HEK293T (cell line): ENCODE measurements at regions not wholly inside any gene's neighbourhood (a gene's known extent, or its start where the extent isn't known, plus 50 kb on each side); places are given as distances from the start of the nearest gene placed in this dataset.

Source experiments
- CTCF ChIA-PET: fragments of 350-600 bp; formaldehyde crosslinking; extraction: SDS; loops from one replicate; lab custom pipeline; 2021; ENCODE audit warnings: antibody characterized with exemption, inconsistent platforms; lab: Yijun Ruan, JAX
- POLR2A ChIA-PET: fragments of 350-600 bp; formaldehyde crosslinking; extraction: SDS; loops from one replicate; lab custom pipeline; 2020; ENCODE audit warnings: antibody characterized with exemption, inconsistent platforms; lab: Yijun Ruan, JAX
- DNase-seq: peaks from one replicate; pipeline ENCODE4 v3.0.0; 2012; ENCODE audit warnings: mixed read lengths; ENCODE audit errors: extremely low spot score
- ARNT ChIP-seq: fragments of 450-650 bp; IDR thresholded peaks from 2 replicates; pipeline ENCODE4 v1.6.1; 2017; ENCODE audit warnings: mild to moderate bottlenecking
- BHLHE40 ChIP-seq: fragments of 450-650 bp; IDR thresholded peaks from 2 replicates; pipeline ENCODE4 v1.6.1; 2016; ENCODE audit warnings: mild to moderate bottlenecking, moderate library complexity, borderline replicate concordance
- CTBP1 ChIP-seq: fragments of 450-650 bp; IDR thresholded peaks from 2 replicates; pipeline ENCODE4 v1.6.1; 2016; ENCODE audit warnings: borderline replicate concordance
- ELF4 ChIP-seq: fragments of 450-650 bp; IDR thresholded peaks from 2 replicates; pipeline ENCODE4 v1.6.1; 2017; ENCODE audit warnings: antibody characterized with exemption
- FOXA1 ChIP-seq: fragments of 450-650 bp; IDR thresholded peaks from 2 replicates; pipeline ENCODE4 v1.6.1; 2016; ENCODE audit warnings: mild to moderate bottlenecking
- FOXK2 ChIP-seq: fragments of 450-650 bp; IDR thresholded peaks from 2 replicates; pipeline ENCODE4 v1.6.1; 2016; ENCODE audit warnings: mild to moderate bottlenecking
- FOXM1 ChIP-seq: fragments of 450-650 bp; IDR thresholded peaks from 2 replicates; pipeline ENCODE4 v1.6.1; 2017; ENCODE audit warnings: mild to moderate bottlenecking, borderline replicate concordance
- HDGF ChIP-seq: fragments of 450-650 bp; IDR thresholded peaks from 2 replicates; pipeline ENCODE4 v1.6.1; 2017; ENCODE audit warnings: antibody characterized with exemption, borderline replicate concordance
- L3MBTL2 ChIP-seq: fragments of 450-650 bp; conservative IDR thresholded peaks from 2 replicates; pipeline ENCODE4 v1.6.1; 2016; ENCODE audit warnings: mild to moderate bottlenecking
- LEF1 ChIP-seq: fragments of 450-650 bp; IDR thresholded peaks from 2 replicates; pipeline ENCODE4 v1.6.1; 2017; ENCODE audit warnings: mild to moderate bottlenecking, borderline replicate concordance
- NFRKB ChIP-seq: fragments of 450-650 bp; IDR thresholded peaks from 2 replicates; pipeline ENCODE4 v1.6.1; 2016; ENCODE audit warnings: mild to moderate bottlenecking, moderate library complexity
- PKNOX1 ChIP-seq: fragments of 450-650 bp; IDR thresholded peaks from 2 replicates; pipeline ENCODE4 v1.6.1; 2016
- SP1 ChIP-seq: fragments of 450-650 bp; IDR thresholded peaks from 2 replicates; pipeline ENCODE4 v1.6.1; 2017
- SUZ12 ChIP-seq: fragments of 450-650 bp; IDR thresholded peaks from 2 replicates; pipeline ENCODE4 v1.6.1; 2016; ENCODE audit warnings: mild to moderate bottlenecking
- TARDBP ChIP-seq: fragments of 450-650 bp; IDR thresholded peaks from 2 replicates; pipeline ENCODE4 v1.6.1; 2016
- ZNF384 ChIP-seq: fragments of 450-650 bp; IDR thresholded peaks from 2 replicates; pipeline ENCODE4 v1.6.1; 2016

GRCh38 chr3:193972832-193973231 is 163.1 kb upstream of the HES1 start:
- no peak for DNase-seq
- ChIA-PET POLR2A (interaction anchor here (0.9 kb wide), 1 partner anchor 30 kb away, joined by 4 read pairs; no protein-coding TSS in a partner anchor), CTCF (no interaction called here)
- TF ChIP-seq SP1 (no peak), FOXA1 (no peak), ARNT (no peak), HDGF (no peak), FOXM1 (no peak), LEF1 (no peak), SUZ12 (no peak)

- no peak for TF ChIP-seq ZNF384
- no peak for TF ChIP-seq HDGF
- TF ChIP-seq ELF4 = no peak
- TF ChIP-seq FOXA1 = no peak
- no peak for TF ChIP-seq FOXM1
- TF ChIP-seq PKNOX1 = no peak
- TF ChIP-seq TARDBP = no peak
- no peak for TF ChIP-seq LEF1
- TF ChIP-seq L3MBTL2 = no peak
- TF ChIP-seq SUZ12 = no peak
- TF ChIP-seq ARNT = no peak
- TF ChIP-seq BHLHE40 = no peak
- TF ChIP-seq FOXK2 = no peak
- CTCF ChIA-PET = no interaction called here
- POLR2A ChIA-PET = no interaction called here
- DNase-seq = no peak
These were observed 161.7 kb upstream of the HES1 start for GRCh38 chr3:193974191-193974652.

GRCh38 chr3:193974671-193975535 is 161.0 kb upstream of the HES1 start:
- CTCF ChIA-PET = no interaction called here
- no peak for DNase-seq
- no peak for TF ChIP-seq ZNF384
- no peak for TF ChIP-seq FOXM1
- TF ChIP-seq SUZ12 = no peak
- TF ChIP-seq CTBP1 = no peak
- no peak for TF ChIP-seq FOXA1
- no peak for TF ChIP-seq ARNT
- no peak for TF ChIP-seq LEF1
- no peak for TF ChIP-seq L3MBTL2
- TF ChIP-seq TARDBP = no peak

GRCh38 chr3:193977622-193978021 is 158.3 kb upstream of the HES1 start:
- DNase-seq = no peak
- ChIA-PET POLR2A (no interaction called here), CTCF (no interaction called here)
- no peak for TF ChIP-seq FOXA1
- TF ChIP-seq LEF1 = no peak
- no peak for TF ChIP-seq TARDBP
- no peak for TF ChIP-seq NFRKB
- TF ChIP-seq SUZ12 = no peak
- TF ChIP-seq CTBP1 = no peak
- TF ChIP-seq FOXM1 = no peak
- no peak for TF ChIP-seq FOXK2
- no peak for TF ChIP-seq ELF4

More at GRCh38 chr3:193974671-193975535, 161.0 kb upstream of the HES1 start:
- POLR2A ChIA-PET = no interaction called here

GRCh38 chr3:193978030-193978429 is 157.9 kb upstream of the HES1 start:
- ChIA-PET POLR2A (no interaction called here), CTCF (no interaction called here)
- DNase-seq = no peak
- TF ChIP-seq PKNOX1 = no peak
- TF ChIP-seq ELF4 = no peak

GRCh38 chr3:193978486-193978885 is 157.5 kb upstream of the HES1 start:
- ChIA-PET CTCF (no interaction called here), POLR2A (no interaction called here)
- no peak for DNase-seq
- no peak for TF ChIP-seq BHLHE40
- no peak for TF ChIP-seq CTBP1
- TF ChIP-seq SUZ12 = no peak
- no peak for TF ChIP-seq NFRKB
- TF ChIP-seq ARNT = no peak
- TF ChIP-seq PKNOX1 = no peak
- TF ChIP-seq ZNF384 = no peak
- no peak for TF ChIP-seq L3MBTL2
- TF ChIP-seq SP1 = no peak
- no peak for TF ChIP-seq ELF4
- TF ChIP-seq FOXK2 = no peak
- TF ChIP-seq FOXA1 = no peak
- TF ChIP-seq TARDBP = no peak
- no peak for TF ChIP-seq HDGF
- no peak for TF ChIP-seq LEF1

- DNase-seq = no peak
- ChIA-PET POLR2A (no interaction called here), CTCF (interaction anchor here (1.3 kb wide), 1 partner anchor 11 kb away, joined by 4 read pairs; no protein-coding TSS in a partner anchor)
These were observed 155.6 kb upstream of the HES1 start for GRCh38 chr3:193980326-193980725.

More at GRCh38 chr3:193980326-193980725, 155.6 kb upstream of the HES1 start:
- no peak for TF ChIP-seq LEF1
- no peak for TF ChIP-seq NFRKB
- TF ChIP-seq SUZ12 = no peak
- no peak for TF ChIP-seq ARNT
- no peak for TF ChIP-seq BHLHE40
- no peak for TF ChIP-seq FOXA1
